ENCODE measurements at regions not wholly inside any gene's neighbourhood (a gene's known extent, or its start where the extent isn't known, plus 50 kb on each side); places are given as distances from the start of the nearest gene placed in this dataset.

GRCh38 chr5:136679233-136679632 is 313.9 kb upstream of the TRPC7 start:
- TF ChIP-seq POLR2AphosphoS5 (IDR thresholded peaks at IDR 0.05; ENCODE audit: low read depth, low read length) (no peak), SIN3A (IDR thresholded peaks at IDR 0.05; ENCODE audit: borderline replicate concordance, insufficient read depth, low read length) (no peak), TAF1 (IDR thresholded peaks at IDR 0.05; ENCODE audit: borderline replicate concordance, insufficient read depth, low read length) (no peak), FOXP2 (optimal IDR thresholded peaks at IDR 0.05; ENCODE audit: borderline replicate concordance, extremely low read depth, extremely low read length, insufficient read depth) (no peak), REST (IDR thresholded peaks at IDR 0.05; ENCODE audit: insufficient read depth in 1 of 2, low read depth in 2 of 2, low read length in 2 of 2) (no peak)
